HG02759 (cell line): ENCODE measurements at regions not wholly inside any gene's neighbourhood (a gene's known extent, or its start where the extent isn't known, plus 50 kb on each side); places are given as distances from the start of the nearest gene placed in this dataset.

Source experiments
- ATAC-seq: cut with Tn5 transposase; IDR thresholded peaks from one replicate; pipeline ENCODE4 v1.9.1; 2021; ENCODE audit warnings: mild to moderate bottlenecking, moderate library complexity; ENCODE audit not compliant: unreplicated experiment

DNA sequence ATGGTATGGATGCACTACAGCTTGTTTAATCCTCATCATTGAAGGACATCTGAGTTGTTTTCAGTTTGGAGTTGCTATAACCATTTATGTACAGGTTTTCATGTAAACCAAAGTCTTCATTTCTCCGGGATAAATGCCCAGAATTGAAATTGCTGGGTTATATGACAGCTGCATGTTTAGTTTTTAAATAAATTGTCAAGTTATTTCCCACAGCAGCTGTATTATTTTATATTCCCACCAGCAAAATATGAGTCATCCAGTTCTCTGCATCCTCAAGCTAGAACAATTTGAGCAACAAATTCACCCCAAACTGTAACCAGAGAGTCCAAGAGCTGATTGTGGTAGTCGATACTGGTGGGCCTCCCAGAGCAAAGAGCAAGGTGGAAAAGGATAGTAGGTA is 125.6 kb upstream of the PRNP start:
- ATAC-seq, result no peak

DNA sequence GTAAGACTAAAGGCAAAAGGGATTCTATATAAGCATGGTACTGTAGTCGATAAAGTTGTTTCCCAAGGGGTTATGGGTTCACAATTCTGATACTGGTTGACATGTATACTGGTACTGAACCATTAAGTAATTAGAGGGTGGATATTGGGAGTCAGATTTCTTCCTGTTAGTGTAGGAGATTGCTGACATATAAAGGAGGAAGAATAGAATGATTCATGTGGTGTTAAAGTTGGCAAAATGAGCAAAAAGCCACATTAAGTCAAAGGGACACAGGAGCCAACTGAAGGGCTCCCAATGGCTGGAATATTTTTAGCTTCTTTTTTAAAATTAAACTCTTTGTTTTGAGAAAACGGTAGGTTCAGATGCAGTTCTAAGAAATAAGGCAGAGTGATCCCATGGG is 126.3 kb upstream of the PRNP start:
- no peak for ATAC-seq

DNA sequence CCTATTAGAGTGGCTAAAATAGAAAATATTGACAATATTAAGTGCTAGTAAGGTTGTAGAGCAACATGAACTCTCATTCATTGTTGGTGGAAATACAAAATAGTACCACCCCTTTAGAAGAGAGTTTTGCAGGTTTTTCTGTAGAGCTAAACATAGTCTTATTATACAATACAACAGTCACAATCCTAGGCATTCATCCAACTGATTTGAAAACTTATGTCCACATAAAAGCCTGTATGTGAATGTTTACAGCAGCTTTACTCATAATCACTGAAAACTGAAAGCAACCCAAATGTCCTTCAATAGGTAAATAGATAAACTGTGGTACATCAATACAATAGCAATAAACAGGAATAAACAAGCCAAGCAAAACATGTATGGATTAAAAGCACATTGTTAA is 127.2 kb upstream of the PRNP start:
- no peak for ATAC-seq

DNA sequence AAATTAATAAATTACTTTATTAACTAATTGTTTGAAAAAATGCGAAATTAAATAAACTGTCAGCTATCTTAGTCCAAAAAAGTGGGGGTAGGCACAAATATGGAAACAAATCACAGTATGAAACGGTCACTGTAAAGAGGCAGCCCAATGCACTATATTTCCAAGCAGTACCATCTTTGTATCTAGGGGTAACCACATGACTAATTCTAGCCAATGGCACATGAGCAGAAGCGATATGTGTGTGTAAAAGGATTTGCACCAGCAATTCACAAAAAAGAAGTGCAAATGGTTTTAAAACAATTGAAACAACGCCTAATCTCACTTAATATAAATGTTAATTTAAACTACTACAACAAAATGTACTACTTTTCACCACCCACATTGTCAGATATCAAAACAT is 129.5 kb upstream of the PRNP start:
- ATAC-seq, result no peak

DNA sequence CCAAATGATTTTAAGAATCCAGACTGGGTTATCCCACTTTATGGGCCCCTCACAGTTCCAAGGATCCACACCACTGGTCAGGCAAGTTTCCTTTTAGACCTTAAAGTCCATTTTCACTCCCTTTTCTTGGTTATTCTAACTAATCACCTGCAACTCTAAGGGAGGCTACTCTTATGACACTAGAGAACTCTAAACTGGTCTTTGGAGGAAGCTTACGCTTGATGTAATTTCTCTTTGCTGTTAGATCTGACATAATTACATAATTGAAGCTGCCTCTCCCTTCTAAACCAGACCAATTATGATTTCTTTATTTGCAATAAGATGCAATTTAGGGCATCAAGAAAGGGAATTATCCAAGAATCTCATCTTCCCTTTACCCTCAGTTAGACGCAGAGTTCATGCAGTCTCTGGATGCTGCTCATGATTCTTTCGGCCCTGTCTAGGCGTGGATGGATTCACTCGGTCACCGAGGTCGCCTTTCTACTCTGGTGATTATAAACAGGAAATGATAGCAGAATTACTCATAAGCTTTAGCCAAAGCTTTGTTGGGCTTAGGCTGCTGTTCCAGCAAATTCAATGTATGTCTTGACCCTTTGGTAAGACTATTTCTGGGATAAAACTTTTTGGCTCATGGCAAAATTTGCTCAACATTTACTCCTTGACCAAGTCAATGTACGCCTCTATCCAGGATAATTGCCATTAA is 130.9 kb upstream of the PRNP start:
- ATAC-seq, result no peak

DNA sequence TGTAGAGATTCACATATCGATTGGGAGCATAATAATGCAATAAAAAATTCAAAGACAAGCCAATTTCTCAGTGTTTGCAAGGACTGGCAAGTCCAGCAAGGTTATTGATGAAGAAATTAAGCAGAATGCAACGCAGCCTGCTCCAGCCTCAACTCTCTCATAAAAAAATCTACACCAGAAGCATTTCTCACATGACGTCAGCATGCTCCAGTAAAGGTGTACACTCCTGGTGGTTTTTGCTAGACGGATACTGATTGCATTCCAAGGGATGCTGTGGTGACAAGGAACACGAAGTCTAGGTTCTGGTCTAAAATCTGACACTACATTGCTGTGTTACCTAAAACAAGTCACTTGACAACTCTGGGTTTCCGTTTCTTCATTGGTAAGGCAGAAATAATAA is 131.9 kb upstream of the PRNP start:
- ATAC-seq, result no peak

DNA sequence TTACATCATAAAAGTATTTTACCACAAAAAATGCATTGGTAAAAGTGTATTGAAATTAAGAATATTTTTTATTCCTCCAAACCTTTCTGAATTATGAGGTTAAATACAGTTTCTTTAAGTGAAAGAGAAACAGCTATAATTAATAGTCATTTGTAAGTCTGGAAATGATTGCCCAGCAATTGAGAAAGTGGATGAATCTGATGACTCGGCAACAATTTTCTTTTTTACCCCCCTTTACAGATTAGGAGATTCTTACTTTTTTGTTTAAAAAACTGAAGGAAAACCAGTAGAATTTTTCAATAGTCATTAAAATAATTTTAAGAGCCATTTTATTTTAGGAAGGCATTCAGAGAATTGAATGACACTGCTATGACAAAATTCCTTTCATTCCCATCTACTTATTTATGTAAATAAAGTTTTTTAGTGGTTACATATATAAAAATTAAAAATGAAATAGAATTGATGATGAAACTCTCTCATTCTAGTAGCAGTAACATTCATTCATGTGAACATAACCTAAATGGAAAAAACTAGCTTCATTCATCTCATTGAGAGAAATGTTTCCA is 134.1 kb upstream of the PRNP start:
- ATAC-seq, result no peak

DNA sequence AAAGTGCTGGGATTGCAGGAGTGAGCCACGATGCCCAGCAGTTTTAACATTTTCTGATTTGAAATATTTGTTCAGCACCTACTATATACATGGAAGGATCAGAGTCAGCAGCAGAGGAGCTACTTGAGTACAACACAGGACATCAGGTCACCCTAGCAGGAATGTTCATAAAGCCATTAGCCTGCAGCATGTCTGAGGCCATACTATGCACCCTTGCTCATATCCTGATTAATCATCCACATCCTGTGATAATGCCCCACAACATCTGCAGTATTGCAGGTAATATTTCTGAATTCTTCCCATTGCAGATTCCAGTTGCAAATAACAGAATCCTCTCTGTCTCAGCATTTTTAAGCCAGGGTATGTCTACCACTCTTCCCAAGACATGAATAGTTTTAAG is 135.5 kb upstream of the PRNP start:
- ATAC-seq, result no peak

DNA sequence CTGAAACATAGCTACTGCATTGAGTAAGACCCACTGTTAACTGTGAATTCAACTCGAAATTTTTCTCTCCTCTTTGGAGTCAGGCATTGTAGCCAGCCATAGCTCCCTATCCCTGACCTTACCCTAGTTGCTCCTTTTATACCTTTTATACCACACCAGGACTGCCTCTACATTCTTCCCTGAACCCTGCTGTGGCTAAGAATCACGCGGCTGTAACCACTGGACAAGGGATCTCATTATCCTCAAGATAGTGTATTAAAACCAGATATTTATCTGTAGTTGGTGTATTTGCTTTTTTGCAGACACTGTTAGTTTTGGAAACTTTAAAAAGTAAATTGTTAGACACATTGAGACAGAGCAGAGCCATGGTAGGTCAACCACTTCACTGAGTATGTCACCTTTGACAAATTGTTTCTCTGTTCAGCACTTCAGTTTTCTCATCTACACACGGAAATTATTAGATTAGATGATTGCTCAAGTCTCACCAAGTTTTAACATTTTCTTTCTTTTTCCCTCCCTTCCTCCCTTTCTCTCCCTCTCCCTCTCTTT is 136.5 kb upstream of the PRNP start:
- ATAC-seq, result no peak

DNA sequence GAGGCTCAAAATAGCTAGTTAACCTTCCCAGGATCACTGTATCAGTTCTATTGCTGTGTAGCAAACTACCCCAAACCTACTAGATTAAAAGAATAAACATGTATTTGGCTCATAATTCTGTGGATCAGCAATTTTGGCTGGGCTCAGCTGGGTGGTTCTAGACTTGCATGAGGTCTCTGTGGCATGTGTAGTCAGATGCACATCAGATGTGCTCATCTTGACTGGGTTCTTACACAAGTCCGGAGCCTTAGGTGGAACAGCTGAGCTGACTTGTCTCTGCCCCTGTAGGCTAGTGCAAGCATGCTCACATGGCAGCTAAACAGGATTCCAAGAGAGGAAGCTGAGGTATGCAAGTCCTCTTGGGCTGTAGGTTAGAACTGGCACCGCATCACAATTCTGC is 137.7 kb upstream of the PRNP start:
- no peak for ATAC-seq

DNA sequence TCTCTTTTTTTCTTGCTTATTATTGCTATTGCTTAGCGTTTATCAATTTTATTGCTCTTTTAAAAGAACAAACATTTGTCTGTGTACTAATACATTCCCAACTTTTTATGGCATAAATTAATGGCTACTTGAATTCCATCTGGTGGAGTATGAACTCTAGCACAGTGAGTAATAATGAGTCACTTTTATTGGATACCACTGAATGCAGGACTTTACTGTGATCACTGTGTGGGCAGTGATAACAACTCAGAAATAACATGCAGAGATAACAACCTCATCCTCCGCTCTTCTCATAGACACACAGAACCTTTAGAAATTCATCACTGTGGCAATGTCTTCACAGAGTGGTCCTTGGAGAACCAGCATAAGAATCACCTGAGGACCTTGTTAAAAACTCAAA is 139.5 kb upstream of the PRNP start:
- ATAC-seq, result no peak

DNA sequence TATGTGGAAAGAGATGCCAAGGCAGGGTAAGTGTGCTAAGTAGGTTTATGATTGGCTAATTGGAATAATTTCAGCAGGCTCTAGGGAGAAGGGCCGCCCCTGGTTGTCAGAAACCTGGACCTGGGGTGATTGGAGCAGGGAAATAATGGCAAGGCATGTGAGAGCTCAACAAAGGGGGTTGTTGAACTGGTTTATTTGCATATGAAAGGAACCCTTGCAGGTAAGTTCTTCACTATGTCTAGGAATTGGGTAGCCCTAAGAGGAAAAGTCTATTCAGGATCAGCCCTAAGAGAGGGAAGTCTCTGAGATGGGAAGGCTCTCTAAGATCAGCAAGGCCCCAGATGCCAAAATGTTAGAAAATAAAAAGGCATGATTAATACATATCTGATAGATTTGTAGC is 139.9 kb upstream of the PRNP start:
- no peak for ATAC-seq

DNA sequence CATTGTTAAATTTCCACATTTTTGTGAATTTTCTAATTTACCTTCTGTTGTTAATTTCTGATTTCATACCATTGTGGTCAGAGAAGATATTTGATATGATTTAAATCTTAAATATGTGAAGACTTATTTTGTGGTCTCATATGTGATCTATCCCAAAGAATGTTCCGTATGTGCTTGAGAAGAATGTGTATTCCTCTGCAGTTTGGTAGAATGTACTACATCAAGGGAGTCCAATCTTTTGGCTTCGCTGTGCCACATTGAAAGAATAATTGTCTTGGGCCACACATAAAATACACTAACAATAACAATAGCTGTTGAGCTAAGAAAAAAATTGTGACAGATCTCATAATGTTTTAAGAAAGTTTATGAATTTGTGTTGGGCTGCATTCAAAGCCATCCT is 140.7 kb upstream of the PRNP start:
- no peak for ATAC-seq

DNA sequence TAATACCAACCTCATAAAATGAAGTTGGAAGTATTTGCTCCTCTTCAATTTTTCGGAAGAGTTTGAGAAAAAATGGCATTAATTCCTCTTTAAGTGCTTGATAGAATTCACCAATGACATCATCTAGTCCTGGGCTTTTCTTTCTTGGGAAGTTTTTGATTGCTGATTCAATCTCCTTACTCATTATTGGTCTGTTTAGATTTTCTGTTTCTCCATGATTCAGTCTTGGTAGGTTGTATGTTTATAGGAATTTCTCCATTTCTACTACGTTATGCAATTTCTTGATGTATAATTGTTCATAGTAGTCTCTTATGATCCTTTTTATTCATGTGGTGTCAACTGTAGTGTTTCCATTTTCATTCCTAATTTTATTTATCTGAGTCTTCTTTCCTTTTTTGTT is 141.5 kb upstream of the PRNP start:
- ATAC-seq, result no peak

DNA sequence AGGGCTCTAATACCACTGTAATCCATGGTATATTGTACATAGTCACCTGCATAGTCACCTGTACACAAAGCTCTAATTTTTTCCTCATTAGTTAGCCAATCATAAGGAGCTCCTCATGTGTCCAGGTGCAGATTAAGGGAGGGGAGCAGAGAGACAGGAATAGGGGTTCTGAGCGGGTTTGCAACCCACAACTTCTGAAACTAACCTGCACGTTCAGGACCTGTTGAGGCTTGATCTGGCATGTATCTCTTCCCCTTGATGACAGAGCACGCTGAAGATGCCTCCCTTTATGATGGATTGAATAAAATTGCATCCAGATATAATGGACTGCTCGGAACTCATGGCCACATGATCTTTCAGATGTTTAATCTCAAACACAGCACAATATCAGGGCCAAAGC is 144.0 kb upstream of the PRNP start:
- ATAC-seq, result no peak

DNA sequence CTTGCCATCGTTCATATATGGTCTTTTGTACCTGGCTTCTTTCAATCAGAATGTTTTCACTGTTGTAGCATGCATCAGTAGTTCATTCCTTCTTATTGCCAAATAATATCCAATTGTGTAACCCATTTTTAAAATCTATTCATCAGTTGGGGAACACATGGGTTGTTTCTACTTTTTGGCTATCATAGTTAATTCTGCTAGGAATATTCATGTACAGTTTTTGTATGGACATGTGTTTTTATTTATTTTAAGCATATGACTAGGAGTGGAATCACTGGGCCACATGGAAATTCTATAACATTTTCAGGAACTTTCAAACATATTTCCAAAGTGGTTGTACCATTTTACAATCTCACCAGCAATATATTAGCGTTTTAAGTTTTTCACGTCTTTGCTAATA is 151.9 kb upstream of the PRNP start:
- ATAC-seq, result no peak

DNA sequence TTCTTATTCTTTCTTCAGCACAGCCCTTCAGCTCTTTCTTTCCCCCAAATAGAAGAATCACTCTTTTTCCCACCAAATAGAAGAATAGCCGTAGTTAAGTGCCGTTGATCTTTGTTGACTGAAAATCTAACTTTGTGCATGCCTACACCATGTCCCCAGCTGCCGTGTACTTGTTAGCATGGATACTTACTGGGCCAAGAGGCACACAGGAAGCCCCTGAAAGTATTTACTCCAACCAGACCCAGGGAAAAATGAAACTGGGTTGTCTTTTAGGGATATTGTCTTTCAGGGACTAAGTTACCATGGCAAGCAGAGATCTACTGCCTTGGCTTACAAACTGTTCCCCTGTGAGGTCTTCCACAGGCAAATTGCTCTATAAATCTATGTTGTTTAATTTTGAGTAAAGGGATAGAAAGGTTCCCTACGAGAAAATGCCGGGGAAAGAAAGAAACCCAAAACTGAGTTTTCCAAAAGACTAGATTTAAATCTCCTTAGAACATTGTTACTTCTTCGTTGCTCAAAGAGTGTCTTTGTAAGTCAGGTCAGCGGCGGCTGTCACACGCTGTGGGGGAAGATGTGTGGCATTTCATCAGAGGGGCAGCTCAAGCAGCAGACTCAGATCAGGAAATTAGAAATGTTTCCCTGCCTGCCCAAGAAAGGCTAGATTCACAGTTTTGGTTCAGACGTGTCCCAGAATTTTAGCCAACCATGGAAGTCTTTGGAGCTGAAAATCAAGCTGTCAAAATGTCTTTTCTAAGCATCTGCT is 152.7 kb upstream of the PRNP start:
- no peak for ATAC-seq

DNA sequence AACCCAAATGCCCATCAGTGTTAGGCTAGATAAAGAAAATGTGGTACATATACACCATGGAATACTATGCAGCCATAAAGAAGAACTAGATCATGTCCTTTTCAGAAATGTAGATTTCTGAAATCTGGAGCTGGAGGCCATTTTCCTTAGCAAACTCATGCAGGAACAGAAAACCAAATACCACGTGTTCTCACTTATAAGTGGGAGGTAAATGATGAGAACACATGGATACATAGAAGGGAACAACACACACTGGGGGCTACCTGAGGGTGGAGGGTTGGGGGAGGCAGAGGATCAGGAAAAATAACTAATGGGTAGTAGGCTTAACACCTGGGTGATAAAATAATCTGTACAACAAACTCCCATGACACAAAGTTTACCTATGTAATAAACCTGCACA is 153.5 kb upstream of the PRNP start:
- ATAC-seq, result no peak

DNA sequence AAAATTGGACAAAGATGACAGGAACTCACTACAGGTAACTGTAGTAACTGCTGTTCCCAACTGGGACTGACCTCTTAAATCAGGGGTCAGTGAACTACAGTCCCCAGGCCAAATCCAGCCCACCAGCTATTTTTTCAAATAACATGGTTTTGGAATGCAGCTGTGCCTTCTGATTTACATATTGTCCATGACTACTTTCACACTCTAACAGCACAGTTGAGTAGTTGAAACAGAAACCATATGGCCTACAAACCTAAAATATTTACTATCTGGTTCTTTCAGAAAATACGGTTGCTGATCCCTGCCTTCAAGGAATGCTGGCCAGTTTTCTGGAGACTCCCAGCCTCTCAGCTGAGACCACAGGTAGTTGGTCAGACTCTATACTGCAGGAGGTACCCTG is 161.5 kb upstream of the PRNP start:
- ATAC-seq, result no peak

DNA sequence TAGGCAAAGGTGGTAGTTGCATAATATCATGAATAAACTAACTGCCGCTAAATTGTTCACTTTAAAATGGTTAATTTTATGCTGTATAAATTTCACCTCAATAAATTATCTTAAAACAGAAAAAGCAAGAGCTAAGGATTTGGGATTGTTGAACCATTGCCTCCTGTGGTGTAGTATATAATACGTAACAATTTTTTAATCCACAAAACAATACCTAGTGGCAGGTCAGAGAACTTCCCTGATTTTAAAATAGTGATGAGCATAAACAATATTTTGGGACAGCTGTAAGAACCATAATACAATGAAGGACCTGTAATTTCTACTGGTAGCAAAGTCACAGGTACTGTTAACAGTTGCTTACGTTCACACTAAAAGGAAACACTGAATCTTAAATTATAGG is 161.9 kb upstream of the PRNP start:
- ATAC-seq, result no peak

DNA sequence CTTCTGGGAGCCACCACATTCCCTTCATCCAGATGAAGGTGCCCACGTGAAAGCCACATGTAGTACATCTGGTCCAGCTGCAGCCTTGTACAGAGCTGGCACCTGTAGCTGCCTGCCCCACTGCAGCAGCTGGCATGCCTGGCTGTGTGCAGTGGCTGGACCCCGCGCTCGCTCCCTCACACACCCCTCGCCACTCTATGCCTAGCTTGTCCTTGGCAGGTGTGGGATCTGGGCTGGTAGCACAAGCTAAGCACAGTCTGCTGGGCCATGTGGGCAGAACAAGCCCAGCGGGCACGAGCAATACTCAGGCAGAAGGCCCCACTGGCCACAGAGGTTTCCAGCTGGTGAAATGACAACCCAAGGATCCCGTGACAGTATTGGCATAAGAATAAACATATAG is 163.9 kb upstream of the PRNP start:
- ATAC-seq, result no peak
